ENCODE measurements at regions not wholly inside any gene's neighbourhood (a gene's known extent, or its start where the extent isn't known, plus 50 kb on each side); places are given as distances from the start of the nearest gene placed in this dataset.

DNA sequence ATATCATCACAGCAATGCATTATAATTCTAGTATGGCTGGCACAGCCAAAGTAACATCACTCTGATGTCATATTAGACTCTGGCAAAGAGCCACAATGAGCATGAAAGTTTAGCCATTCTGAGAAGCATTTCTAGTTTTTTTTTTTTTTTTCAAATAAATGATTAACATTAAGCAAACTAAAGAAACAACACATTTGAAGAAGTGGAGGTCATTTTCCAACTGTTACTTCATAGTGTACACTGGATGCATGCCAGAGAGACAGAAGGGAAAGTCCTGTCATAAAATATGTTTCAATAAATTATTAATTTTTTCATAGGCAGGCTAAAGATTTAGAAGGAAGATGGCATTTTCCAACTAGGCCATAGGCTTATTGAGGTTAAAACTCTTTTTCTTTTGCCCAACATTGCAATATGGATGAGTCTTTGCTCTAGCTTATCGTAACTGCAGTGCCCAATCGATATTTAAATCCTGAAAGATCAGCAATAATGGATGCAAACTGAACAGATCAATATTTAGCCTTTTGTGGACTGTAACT, 1630.4 kb upstream of the ACVR2A start:
- TF ChIP-seq, protein P1, sequence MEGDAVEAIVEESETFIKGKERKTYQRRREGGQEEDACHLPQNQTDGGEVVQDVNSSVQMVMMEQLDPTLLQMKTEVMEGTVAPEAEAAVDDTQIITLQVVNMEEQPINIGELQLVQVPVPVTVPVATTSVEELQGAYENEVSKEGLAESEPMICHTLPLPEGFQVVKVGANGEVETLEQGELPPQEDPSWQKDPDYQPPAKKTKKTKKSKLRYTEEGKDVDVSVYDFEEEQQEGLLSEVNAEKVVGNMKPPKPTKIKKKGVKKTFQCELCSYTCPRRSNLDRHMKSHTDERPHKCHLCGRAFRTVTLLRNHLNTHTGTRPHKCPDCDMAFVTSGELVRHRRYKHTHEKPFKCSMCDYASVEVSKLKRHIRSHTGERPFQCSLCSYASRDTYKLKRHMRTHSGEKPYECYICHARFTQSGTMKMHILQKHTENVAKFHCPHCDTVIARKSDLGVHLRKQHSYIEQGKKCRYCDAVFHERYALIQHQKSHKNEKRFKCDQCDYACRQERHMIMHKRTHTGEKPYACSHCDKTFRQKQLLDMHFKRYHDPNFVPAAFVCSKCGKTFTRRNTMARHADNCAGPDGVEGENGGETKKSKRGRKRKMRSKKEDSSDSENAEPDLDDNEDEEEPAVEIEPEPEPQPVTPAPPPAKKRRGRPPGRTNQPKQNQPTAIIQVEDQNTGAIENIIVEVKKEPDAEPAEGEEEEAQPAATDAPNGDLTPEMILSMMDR (IDR thresholded peaks at IDR 0.05; ENCODE audit: insufficient read depth, low read length), result no peak
- TF ChIP-seq POLR2AphosphoS5 (IDR thresholded peaks at IDR 0.05; ENCODE audit: low read depth) (no peak), SPI1 (IDR thresholded peaks at IDR 0.05; ENCODE audit: borderline replicate concordance, low read depth) (no peak), GABPA (IDR thresholded peaks at IDR 0.05; ENCODE audit: low read depth) (no peak)

All from HL-60 (cell line).